ENCODE measurements at regions not wholly inside any gene's neighbourhood (a gene's known extent, or its start where the extent isn't known, plus 50 kb on each side); places are given as distances from the start of the nearest gene placed in this dataset.

GRCh38 chr20:39248171-39248861 lies 286.2 kb downstream of the DHX35 start:
- TF ChIP-seq CTCF (tag by site-specific recombination; IDR thresholded peaks at IDR 0.05) (no peak), PBX3 (CRISPR knock-in tag; IDR thresholded peaks at IDR 0.05) (no peak), ZBTB21 (tag by site-specific recombination; IDR thresholded peaks at IDR 0.05) (no peak), ZBTB44 (tag by site-specific recombination; IDR thresholded peaks at IDR 0.05) (no peak), ZEB2 (tag by site-specific recombination; IDR thresholded peaks at IDR 0.05) (no peak), ZNF223 (tag by site-specific recombination; IDR thresholded peaks at IDR 0.05) (no peak), YY1 (tag by site-specific recombination; IDR thresholded peaks at IDR 0.05) (no peak), ZNF274 (IDR thresholded peaks at IDR 0.05; ENCODE audit: low read length) (no peak), ZNF274 (tag by site-specific recombination; IDR thresholded peaks at IDR 0.05; ENCODE audit: borderline replicate concordance) (no peak), REST (tag by site-specific recombination; IDR thresholded peaks at IDR 0.05) (no peak), ZNF280D (tag by site-specific recombination; IDR thresholded peaks at IDR 0.05) (no peak)

All from HEK293 (cell line).